ENCODE measurements at regions not wholly inside any gene's neighbourhood (a gene's known extent, or its start where the extent isn't known, plus 50 kb on each side); places are given as distances from the start of the nearest gene placed in this dataset.
"Not testable (repeated sequence)": the region's sequence is repeated elsewhere in the genome, so short reads cannot be mapped to it uniquely, and the experiment has no call there.

DNA sequence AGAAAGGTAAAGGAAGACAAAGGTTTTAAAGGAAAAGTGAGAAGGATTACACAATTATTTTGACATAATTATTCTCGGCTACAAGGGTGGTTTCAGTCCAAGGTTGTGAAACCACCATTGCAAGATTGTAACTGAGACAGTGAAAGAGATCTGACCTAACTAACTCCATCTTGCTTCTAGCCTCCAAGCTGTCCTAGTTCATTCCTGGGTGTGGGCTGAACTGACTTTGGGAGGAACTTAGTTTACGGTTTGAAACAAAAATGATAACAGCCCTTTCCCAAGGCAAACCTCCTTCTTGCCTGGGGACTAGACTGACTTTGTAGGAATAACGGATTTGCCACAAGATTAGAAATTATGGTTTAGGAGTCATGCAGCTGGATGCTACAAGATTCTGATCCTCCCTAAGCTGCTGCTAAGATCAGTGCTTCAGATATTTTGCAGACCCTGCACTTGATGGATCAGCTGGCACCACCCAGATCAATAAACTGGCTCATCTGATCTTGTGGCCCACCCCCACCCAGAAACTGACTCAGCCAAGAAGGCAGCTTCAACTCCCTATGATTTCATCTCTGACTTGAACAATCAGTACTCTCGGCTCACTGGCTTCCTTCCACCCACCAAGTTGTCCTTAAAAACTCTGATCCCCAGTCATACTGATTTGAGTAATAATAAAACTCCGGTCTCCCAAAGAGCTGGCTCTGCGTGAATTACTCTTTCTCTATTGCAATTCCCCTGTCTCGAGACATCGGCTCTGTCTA lies 57.7 kb upstream of the AADACL2 start:
- no peak overlapping the region for H3K27ac Mint-ChIP-seq
- CTCF ChIA-PET = interaction anchor here (0.6 kb wide), 1 partner anchor 958 kb away, joined by 4 read pairs; no protein-coding TSS in a partner anchor
- no peaks in the 10 kb centered on the region for H3K4me1 Mint-ChIP-seq
- no peaks in the 10 kb centered on the region for H3K9me3 Mint-ChIP-seq (ENCODE audit: low read depth)
- H3K4me3 Mint-ChIP-seq = no peak overlapping the region
- DNase-seq (no peak), ATAC-seq (no peak)
- no peaks in the 10 kb centered on the region for H3K36me3 Mint-ChIP-seq
- H3K27me3 Mint-ChIP-seq = no peaks in the 10 kb centered on the region

GRCh38 chr3:151673974-151674373 lies 59.8 kb upstream of the AADACL2 start:
- CTCF ChIA-PET = no interaction called here
- Mint-ChIP-seq H3K27ac (no peak overlapping the region), H3K4me3 (no peak overlapping the region), H3K9me3 (ENCODE audit: low read depth) (no peaks in the 10 kb centered on the region), H3K36me3 (no peaks in the 10 kb centered on the region), H3K4me1 (no peaks in the 10 kb centered on the region), H3K27me3 (no peaks in the 10 kb centered on the region)
- ATAC-seq = no peak
- DNase-seq = no peak

DNA sequence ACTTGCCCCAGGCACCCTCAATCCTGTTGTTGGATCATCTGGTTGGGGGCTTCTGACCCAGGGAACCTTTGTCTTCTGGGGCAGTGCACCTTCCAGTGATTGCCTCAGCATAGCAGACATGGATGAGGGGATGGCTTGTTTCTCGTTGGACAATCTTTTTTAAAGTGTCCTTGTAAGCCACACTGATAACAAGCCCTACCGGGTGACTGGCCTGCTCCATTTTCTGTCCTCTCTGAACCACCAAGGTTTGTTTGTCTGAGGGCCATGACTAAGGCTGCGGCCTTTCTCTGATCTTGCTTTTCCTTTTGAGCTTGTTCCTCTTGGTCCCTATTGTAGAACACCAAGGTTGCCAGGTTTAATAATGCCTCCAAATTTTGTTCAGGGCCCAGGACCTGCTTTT lies 66.0 kb upstream of the AADACL2 start:
- DNase-seq; H3K36me3 Mint-ChIP-seq; H3K27ac Mint-ChIP-seq; ATAC-seq; H3K4me1 Mint-ChIP-seq; H3K9me3 Mint-ChIP-seq (ENCODE audit: low read depth); H3K4me3 Mint-ChIP-seq; H3K27me3 Mint-ChIP-seq; CTCF ChIA-PET: not testable (repeated sequence)

- H3K27me3 Mint-ChIP-seq = peaks cover 6% of the 10 kb centered on the region
- no peak for ATAC-seq
- no peak overlapping the region for H3K27ac Mint-ChIP-seq
Measured at GRCh38 chr3:151660885-151661284, 72.8 kb upstream of the AADACL2 start.

GRCh38 chr3:151644986-151645385 lies 88.7 kb upstream of the AADACL2 start:
- Mint-ChIP-seq H3K27ac (no peak overlapping the region), H3K36me3 (no peaks in the 10 kb centered on the region), H3K9me3 (ENCODE audit: low read depth) (no peaks in the 10 kb centered on the region), H3K4me3 (no peak overlapping the region), H3K4me1 (no peaks in the 10 kb centered on the region), H3K27me3 (no peaks in the 10 kb centered on the region)
- CTCF ChIA-PET = no interaction called here
- DNase-seq (no peak), ATAC-seq (no peak)

More at GRCh38 chr3:151660885-151661284, 72.8 kb upstream of the AADACL2 start:
- no peaks in the 10 kb centered on the region for H3K9me3 Mint-ChIP-seq (ENCODE audit: low read depth)
- no peak overlapping the region for H3K4me3 Mint-ChIP-seq
- CTCF ChIA-PET = no interaction called here
- no peak for DNase-seq
- no peaks in the 10 kb centered on the region for H3K36me3 Mint-ChIP-seq
- no peaks in the 10 kb centered on the region for H3K4me1 Mint-ChIP-seq

- Mint-ChIP-seq H3K9me3 (ENCODE audit: low read depth) (no peaks in the 10 kb centered on the region), H3K4me3 (no peak overlapping the region), H3K4me1 (no peaks in the 10 kb centered on the region), H3K27me3 (no peaks in the 10 kb centered on the region), H3K36me3 (no peaks in the 10 kb centered on the region), H3K27ac (no peak overlapping the region)
- no peak for DNase-seq
- CTCF ChIA-PET = no interaction called here
- no peak for ATAC-seq
Measured at GRCh38 chr3:151644020-151644620, 89.6 kb upstream of the AADACL2 start.

GRCh38 chr3:151639418-151639740 lies 94.3 kb upstream of the AADACL2 start:
- ATAC-seq (no peak), DNase-seq (no peak)
- Mint-ChIP-seq H3K27me3 (no peaks in the 10 kb centered on the region), H3K27ac (no peak overlapping the region), H3K9me3 (ENCODE audit: low read depth) (no peaks in the 10 kb centered on the region), H3K36me3 (no peaks in the 10 kb centered on the region), H3K4me1 (no peaks in the 10 kb centered on the region), H3K4me3 (no peak overlapping the region)
- CTCF ChIA-PET = no interaction called here

- no peaks in the 10 kb centered on the region for H3K9me3 Mint-ChIP-seq (ENCODE audit: low read depth)
- no peaks in the 10 kb centered on the region for H3K27me3 Mint-ChIP-seq
- H3K4me1 Mint-ChIP-seq = no peaks in the 10 kb centered on the region
- H3K36me3 Mint-ChIP-seq = no peaks in the 10 kb centered on the region
- no peak overlapping the region for H3K27ac Mint-ChIP-seq
- CTCF ChIA-PET = no interaction called here
- ATAC-seq (no peak), DNase-seq (no peak)
- no peak overlapping the region for H3K4me3 Mint-ChIP-seq
Measured at GRCh38 chr3:151638555-151639417, 94.9 kb upstream of the AADACL2 start.

- H3K27ac Mint-ChIP-seq = no peak overlapping the region
- H3K27me3 Mint-ChIP-seq = no peaks in the 10 kb centered on the region
- H3K4me1 Mint-ChIP-seq = no peaks in the 10 kb centered on the region
- CTCF ChIA-PET = no interaction called here
- H3K4me3 Mint-ChIP-seq = no peak overlapping the region
- no peaks in the 10 kb centered on the region for H3K36me3 Mint-ChIP-seq
- DNase-seq (no peak), ATAC-seq (no peak)
- H3K9me3 Mint-ChIP-seq (ENCODE audit: low read depth) = no peaks in the 10 kb centered on the region
Measured at GRCh38 chr3:151635905-151636304, 97.8 kb upstream of the AADACL2 start.

DNA sequence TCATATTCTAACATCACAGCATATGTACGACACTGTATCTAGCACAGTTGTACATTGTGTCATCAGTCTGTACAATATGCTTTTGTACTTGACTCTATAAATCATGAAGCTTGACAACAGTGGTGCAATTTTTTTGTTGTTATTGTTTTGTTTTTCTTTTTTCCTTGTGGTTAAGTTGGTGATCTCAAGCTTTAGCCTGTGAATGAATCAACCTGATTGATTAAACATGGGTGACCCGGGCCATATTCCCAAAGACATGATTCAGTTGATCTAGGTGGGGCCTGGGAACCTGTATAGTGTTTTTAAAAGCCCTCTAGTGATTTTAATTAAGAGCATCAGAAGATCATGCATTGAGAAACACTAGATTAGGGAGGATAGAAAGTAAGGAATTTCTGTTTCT lies 101.8 kb upstream of the AADACL2 start:
- ATAC-seq (no peak), DNase-seq (no peak)
- Mint-ChIP-seq H3K4me1 (no peaks in the 10 kb centered on the region), H3K36me3 (no peaks in the 10 kb centered on the region), H3K27me3 (no peaks in the 10 kb centered on the region), H3K9me3 (ENCODE audit: low read depth) (no peaks in the 10 kb centered on the region), H3K4me3 (no peak overlapping the region), H3K27ac (no peak overlapping the region)
- CTCF ChIA-PET = no interaction called here

DNA sequence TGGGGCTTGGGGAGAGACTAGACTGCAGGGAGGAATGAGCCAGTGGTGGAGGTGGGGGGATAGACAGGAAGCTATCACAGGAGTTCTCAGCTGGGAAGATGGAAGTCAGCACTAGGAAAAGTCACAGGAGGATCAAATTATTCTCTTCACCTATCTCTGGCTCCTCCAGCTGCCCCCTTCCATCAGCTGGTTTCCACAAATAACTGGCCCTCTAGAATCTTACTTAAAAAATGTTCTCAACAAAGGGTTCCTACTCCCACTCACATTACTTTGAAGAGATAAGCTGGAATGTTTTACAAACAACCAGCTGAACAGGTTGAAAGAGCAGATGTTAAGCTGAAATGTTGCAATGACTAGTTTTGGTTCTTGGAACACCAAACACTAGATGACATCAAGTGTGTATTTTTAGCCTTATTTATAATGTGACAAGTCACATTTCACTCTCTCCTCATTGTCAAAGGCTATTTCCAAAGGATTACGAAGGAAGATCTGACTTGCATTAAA lies 102.7 kb upstream of the AADACL2 start:
- ATAC-seq = no peak
- CTCF ChIA-PET = interaction anchor here (1.3 kb wide), 1 partner anchor 288 kb away, joined by 3 read pairs; no protein-coding TSS in a partner anchor
- DNase-seq = no peak
- no peak overlapping the region for H3K27ac Mint-ChIP-seq
- H3K4me3 Mint-ChIP-seq = no peak overlapping the region
- H3K27me3 Mint-ChIP-seq = no peaks in the 10 kb centered on the region
- no peaks in the 10 kb centered on the region for H3K4me1 Mint-ChIP-seq
- no peaks in the 10 kb centered on the region for H3K9me3 Mint-ChIP-seq (ENCODE audit: low read depth)
- H3K36me3 Mint-ChIP-seq = no peaks in the 10 kb centered on the region

GRCh38 chr3:151630035-151630434 lies 103.7 kb upstream of the AADACL2 start:
- no peaks in the 10 kb centered on the region for H3K36me3 Mint-ChIP-seq
- no peak overlapping the region for H3K27ac Mint-ChIP-seq
- CTCF ChIA-PET = interaction anchor here (1.3 kb wide), 1 partner anchor 289 kb away, joined by 3 read pairs; no protein-coding TSS in a partner anchor
- H3K4me1 Mint-ChIP-seq = no peaks in the 10 kb centered on the region
- no peak overlapping the region for H3K4me3 Mint-ChIP-seq
- no peak for DNase-seq
- H3K27me3 Mint-ChIP-seq = no peaks in the 10 kb centered on the region
- H3K9me3 Mint-ChIP-seq (ENCODE audit: low read depth) = no peaks in the 10 kb centered on the region
- ATAC-seq = no peak

DNA sequence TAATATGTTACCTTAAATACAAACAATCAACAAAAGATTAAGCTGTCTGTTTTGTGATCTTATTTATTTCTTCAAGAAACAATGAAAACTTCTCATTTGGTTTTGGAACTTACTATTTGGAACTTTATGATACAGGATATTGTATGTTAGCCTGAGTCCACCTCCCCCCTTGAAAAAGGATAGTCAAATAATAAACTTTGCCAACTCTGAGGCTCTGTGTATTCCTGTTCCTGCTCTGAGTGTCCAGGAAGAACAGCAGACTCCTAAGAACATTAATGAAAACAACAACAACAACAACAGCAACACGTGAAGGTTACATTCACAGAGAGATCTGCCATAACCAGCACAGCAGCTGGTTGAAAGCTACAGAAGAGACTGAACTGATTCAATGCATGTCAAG lies 108.1 kb upstream of the AADACL2 start:
- DNase-seq = no peak
- Mint-ChIP-seq H3K36me3 (no peaks in the 10 kb centered on the region), H3K27ac (no peak overlapping the region), H3K27me3 (no peaks in the 10 kb centered on the region), H3K9me3 (ENCODE audit: low read depth) (no peaks in the 10 kb centered on the region), H3K4me1 (no peaks in the 10 kb centered on the region), H3K4me3 (no peak overlapping the region)
- CTCF ChIA-PET = no interaction called here
- ATAC-seq = no peak

DNA sequence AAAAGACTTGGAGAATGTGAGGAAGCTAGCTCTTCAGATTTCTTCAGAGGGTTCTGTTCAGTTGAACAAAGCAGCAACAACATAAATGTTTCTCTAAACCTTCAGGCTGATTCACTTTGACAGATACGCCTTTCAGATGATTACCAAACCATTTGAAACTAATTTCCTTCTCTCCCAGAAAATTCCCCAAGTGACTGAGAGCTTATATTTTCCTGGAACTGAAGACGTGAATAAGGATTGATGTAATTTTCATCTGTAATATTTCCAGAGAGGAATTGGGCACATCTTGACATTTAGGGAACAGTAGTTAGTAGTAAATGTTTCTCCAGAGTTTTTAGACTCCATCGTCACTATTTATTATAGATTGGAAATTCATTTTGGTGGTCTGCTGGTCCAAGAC lies 108.6 kb upstream of the AADACL2 start:
- CTCF ChIA-PET = no interaction called here

More for the DNA sequence above, 108.6 kb upstream of the AADACL2 start:
- no peaks in the 10 kb centered on the region for H3K27me3 Mint-ChIP-seq
- no peak overlapping the region for H3K4me3 Mint-ChIP-seq
- ATAC-seq (no peak), DNase-seq (no peak)
- H3K27ac Mint-ChIP-seq = no peak overlapping the region
- no peaks in the 10 kb centered on the region for H3K4me1 Mint-ChIP-seq
- H3K9me3 Mint-ChIP-seq (ENCODE audit: low read depth) = no peaks in the 10 kb centered on the region
- H3K36me3 Mint-ChIP-seq = no peaks in the 10 kb centered on the region
